ENCODE measurements at regions not wholly inside any gene's neighbourhood (a gene's known extent, or its start where the extent isn't known, plus 50 kb on each side); places are given as distances from the start of the nearest gene placed in this dataset.
A peak's percentile ranks its signal among the peaks of the same experiment; 100 is the strongest.

DNA sequence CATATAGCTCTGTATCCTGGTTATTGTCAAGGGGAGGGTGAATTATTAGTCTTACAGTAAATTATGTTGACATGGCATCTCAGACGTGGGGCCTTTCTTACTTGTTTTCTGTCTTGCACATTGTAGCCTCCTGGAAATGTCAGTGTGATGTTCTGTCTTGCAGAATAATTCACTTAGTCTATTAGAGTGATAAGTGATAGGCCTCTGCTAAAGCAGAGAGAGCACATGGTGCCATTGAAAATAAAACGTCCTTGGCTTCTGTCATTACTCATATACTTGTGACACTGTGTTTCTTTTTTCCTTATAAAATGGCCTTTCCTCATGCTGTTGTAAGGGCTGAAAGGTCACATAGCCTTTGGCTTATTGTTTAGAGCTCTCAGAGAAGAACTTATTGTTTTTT, 531.0 kb downstream of the EPM2A start:
- DNase-seq (ENCODE audit: extremely low spot score), result no peak
- ChIA-PET POLR2A (no interaction called here), CTCF (no interaction called here)
- TF ChIP-seq ELF4 (IDR thresholded peaks at IDR 0.05) (no peak), ARNT (IDR thresholded peaks at IDR 0.05) (no peak), BHLHE40 (IDR thresholded peaks at IDR 0.05; ENCODE audit: borderline replicate concordance) (no peak), FOXA1 (IDR thresholded peaks at IDR 0.05) (no peak), SP1 (IDR thresholded peaks at IDR 0.05) (no peak), ZNF384 (IDR thresholded peaks at IDR 0.05) (no peak)

DNA sequence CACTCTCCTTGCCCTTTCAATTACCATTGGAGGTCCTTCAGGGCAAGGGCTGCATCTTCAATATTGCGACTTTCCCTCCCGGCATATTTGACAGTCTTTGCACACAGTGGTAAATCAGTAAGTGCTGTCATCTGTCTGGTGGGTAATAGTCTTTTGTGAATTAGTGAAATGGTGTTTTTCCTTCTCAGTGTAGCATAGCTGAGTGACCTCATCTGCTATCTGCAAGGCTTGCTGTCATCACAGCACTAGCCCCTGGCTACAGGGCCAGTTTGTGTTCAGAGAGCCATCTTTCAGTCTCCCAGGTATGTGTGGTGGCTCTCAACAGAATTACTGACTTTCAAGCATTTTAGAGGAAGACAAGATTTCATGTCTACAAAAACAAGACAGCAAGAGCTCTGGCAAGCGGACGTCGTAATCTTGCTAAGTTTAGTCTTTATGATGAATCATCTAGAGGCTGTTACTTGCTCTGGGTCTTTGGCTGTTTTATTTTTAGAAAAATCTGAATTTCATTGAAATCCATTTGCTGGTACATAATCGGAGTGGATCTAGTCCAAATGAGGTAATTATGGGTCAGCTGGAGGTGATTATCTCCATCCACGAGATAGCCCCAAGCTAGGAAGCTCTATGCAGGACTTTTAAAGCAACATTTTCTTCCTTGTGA, 528.9 kb downstream of the EPM2A start:
- DNase-seq (ENCODE audit: extremely low spot score), result peak; percentile 16
- POLR2A ChIA-PET, result no interaction called here
- TF ChIP-seq, protein P1, sequence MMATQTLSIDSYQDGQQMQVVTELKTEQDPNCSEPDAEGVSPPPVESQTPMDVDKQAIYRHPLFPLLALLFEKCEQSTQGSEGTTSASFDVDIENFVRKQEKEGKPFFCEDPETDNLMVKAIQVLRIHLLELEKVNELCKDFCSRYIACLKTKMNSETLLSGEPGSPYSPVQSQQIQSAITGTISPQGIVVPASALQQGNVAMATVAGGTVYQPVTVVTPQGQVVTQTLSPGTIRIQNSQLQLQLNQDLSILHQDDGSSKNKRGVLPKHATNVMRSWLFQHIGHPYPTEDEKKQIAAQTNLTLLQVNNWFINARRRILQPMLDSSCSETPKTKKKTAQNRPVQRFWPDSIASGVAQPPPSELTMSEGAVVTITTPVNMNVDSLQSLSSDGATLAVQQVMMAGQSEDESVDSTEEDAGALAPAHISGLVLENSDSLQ (IDR thresholded peaks at IDR 0.05), result peak; percentile 52; the same call in 1 of the 2 replicates
- no peak for TF ChIP-seq CTBP1 (IDR thresholded peaks at IDR 0.05; ENCODE audit: borderline replicate concordance)
- CTCF ChIA-PET, result interaction anchor here (1.4 kb wide), 1 partner anchor 34 kb away, joined by 3 read pairs; no protein-coding TSS in a partner anchor

DNA sequence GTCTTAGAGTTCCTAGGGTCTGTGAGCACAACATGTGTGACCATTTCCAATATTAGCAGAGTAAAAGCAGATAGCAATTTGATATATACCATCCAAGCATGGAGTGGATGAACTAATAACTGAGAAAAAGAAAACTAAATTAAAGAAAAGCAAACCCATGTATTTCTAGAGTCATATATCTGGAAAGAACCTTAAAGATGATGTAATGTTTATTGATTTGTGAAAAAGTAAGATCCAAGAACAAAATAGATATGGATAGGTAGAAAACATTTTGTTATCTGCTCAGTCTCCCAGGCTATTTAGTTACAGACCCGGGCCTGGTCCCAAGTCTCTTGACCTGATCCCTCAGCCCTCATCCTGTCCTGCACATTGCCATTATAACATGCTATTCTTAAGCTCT, 526.8 kb downstream of the EPM2A start:
- CTCF ChIA-PET, result no interaction called here
- DNase-seq (ENCODE audit: extremely low spot score), result no peak
- POLR2A ChIA-PET, result no interaction called here

DNA sequence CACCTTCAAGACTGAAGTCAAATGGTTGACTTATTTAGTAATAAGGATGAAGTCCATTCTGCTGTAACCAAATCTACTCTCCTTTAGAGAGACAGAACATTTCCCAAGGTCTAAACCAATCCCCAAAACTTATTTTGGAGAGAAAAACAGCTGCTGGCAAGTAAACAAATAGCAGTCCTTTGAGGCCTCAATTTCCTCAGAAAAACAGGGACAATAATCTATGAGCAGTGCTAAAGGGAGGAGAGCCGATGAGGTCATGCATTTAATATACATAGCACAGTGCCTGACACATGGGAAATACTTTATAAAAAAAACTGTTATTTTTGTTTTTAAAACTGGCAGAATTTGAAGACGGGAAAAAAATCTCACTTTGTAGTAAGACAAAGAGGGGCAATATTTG, 526.0 kb downstream of the EPM2A start:
- ChIA-PET POLR2A (no interaction called here), CTCF (no interaction called here)
- TF ChIP-seq ZNF384 (IDR thresholded peaks at IDR 0.05) (no peak), TARDBP (IDR thresholded peaks at IDR 0.05) (no peak), SUZ12 (IDR thresholded peaks at IDR 0.05) (no peak), CTBP1 (IDR thresholded peaks at IDR 0.05; ENCODE audit: borderline replicate concordance) (no peak), BHLHE40 (IDR thresholded peaks at IDR 0.05; ENCODE audit: borderline replicate concordance) (no peak), ELF4 (IDR thresholded peaks at IDR 0.05) (no peak)
- no peak for DNase-seq (ENCODE audit: extremely low spot score)

More for the DNA sequence above, 526.8 kb downstream of the EPM2A start:
- TF ChIP-seq FOXM1 (IDR thresholded peaks at IDR 0.05; ENCODE audit: borderline replicate concordance) (no peak), BHLHE40 (IDR thresholded peaks at IDR 0.05; ENCODE audit: borderline replicate concordance) (no peak), LEF1 (IDR thresholded peaks at IDR 0.05; ENCODE audit: borderline replicate concordance) (no peak), ZNF384 (IDR thresholded peaks at IDR 0.05) (no peak), SUZ12 (IDR thresholded peaks at IDR 0.05) (no peak), TARDBP (IDR thresholded peaks at IDR 0.05) (no peak), ELF4 (IDR thresholded peaks at IDR 0.05) (no peak), FOXK2 (IDR thresholded peaks at IDR 0.05) (no peak), FOXA1 (IDR thresholded peaks at IDR 0.05) (no peak), NFRKB (IDR thresholded peaks at IDR 0.05) (no peak), HDGF (IDR thresholded peaks at IDR 0.05; ENCODE audit: borderline replicate concordance) (no peak), L3MBTL2 (conservative IDR thresholded peaks at IDR 0.05) (no peak), SP1 (IDR thresholded peaks at IDR 0.05) (no peak), ARNT (IDR thresholded peaks at IDR 0.05) (no peak), CTBP1 (IDR thresholded peaks at IDR 0.05; ENCODE audit: borderline replicate concordance) (no peak)
- TF ChIP-seq, protein P1 (IDR thresholded peaks at IDR 0.05), result no peak

DNA sequence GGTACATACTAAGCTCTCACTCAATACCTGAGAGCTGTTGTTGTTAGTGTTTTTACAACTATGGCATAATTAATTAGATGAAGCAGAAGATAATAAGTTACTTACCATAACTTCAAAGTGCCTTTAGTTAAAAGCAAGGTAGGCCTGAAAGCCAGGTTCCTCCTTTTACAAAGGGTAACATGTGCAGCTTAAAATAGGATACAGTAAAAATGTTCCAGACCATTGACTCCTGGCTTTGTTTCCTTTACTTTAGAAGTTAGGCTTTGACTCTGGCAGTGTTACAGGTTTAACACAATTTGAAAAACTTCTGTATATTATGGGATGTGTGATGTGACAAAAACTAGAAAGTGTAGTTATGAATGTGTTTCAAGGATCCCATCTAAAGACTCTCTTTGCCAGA, 522.5 kb downstream of the EPM2A start:
- no peak for TF ChIP-seq LEF1 (IDR thresholded peaks at IDR 0.05; ENCODE audit: borderline replicate concordance)
- TF ChIP-seq, protein P1 (IDR thresholded peaks at IDR 0.05), result no peak
- no peak for TF ChIP-seq L3MBTL2 (conservative IDR thresholded peaks at IDR 0.05)
- no peak for TF ChIP-seq FOXA1 (IDR thresholded peaks at IDR 0.05)
- TF ChIP-seq SUZ12 (IDR thresholded peaks at IDR 0.05), result no peak
- no peak for TF ChIP-seq CTBP1 (IDR thresholded peaks at IDR 0.05; ENCODE audit: borderline replicate concordance)
- no peak for TF ChIP-seq ELF4 (IDR thresholded peaks at IDR 0.05)
- TF ChIP-seq ZNF384 (IDR thresholded peaks at IDR 0.05), result no peak
- TF ChIP-seq HDGF (IDR thresholded peaks at IDR 0.05; ENCODE audit: borderline replicate concordance), result no peak
- ChIA-PET CTCF (interaction anchor here (0.6 kb wide), 1 partner anchor 284 kb away, joined by 4 read pairs; no protein-coding TSS in a partner anchor), POLR2A (no interaction called here)
- DNase-seq (ENCODE audit: extremely low spot score), result no peak

DNA sequence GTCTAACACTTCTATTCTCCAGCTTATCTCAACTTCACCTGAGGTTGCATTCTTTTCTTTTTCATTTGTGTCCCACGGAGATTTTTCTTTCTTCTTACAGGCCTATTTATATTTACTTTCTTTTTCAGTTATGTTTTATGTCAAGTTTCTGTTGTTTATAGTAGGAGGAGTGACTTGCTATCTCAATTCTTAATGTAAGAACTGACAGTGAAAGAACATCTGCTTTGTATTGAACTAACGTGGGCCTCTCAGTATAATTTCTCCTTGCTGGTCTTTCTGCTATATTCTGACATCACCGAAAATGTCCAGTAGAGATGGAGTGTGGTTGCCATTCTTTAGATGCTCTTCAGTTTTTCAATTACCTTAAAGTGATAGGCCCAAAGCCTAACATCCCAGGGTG, 521.7 kb downstream of the EPM2A start:
- TF ChIP-seq FOXK2 (IDR thresholded peaks at IDR 0.05) (no peak), FOXM1 (IDR thresholded peaks at IDR 0.05; ENCODE audit: borderline replicate concordance) (no peak), HDGF (IDR thresholded peaks at IDR 0.05; ENCODE audit: borderline replicate concordance) (no peak), ELF4 (IDR thresholded peaks at IDR 0.05) (no peak), ZNF384 (IDR thresholded peaks at IDR 0.05) (no peak), BHLHE40 (IDR thresholded peaks at IDR 0.05; ENCODE audit: borderline replicate concordance) (no peak), FOXA1 (IDR thresholded peaks at IDR 0.05) (no peak), L3MBTL2 (conservative IDR thresholded peaks at IDR 0.05) (no peak), LEF1 (IDR thresholded peaks at IDR 0.05; ENCODE audit: borderline replicate concordance) (no peak), TARDBP (IDR thresholded peaks at IDR 0.05) (no peak), NFRKB (IDR thresholded peaks at IDR 0.05) (no peak), SP1 (IDR thresholded peaks at IDR 0.05) (no peak)
- TF ChIP-seq, protein P1 (IDR thresholded peaks at IDR 0.05), result no peak
- no peak for DNase-seq (ENCODE audit: extremely low spot score)
- ChIA-PET CTCF (no interaction called here), POLR2A (no interaction called here)
